HG03060 (cell line): ENCODE measurements at regions not wholly inside any gene's neighbourhood (a gene's known extent, or its start where the extent isn't known, plus 50 kb on each side); places are given as distances from the start of the nearest gene placed in this dataset.

Experiments used
- ATAC-seq: cut with Tn5 transposase; IDR thresholded peaks from one replicate; pipeline ENCODE4 v1.9.1; 2021; ENCODE audit warnings: low read depth, moderate number of reproducible peaks; ENCODE audit not compliant: unreplicated experiment

GRCh38 chr16:56094231-56094630, 97.1 kb upstream of the GNAO1 start:
- no peak for ATAC-seq

DNA sequence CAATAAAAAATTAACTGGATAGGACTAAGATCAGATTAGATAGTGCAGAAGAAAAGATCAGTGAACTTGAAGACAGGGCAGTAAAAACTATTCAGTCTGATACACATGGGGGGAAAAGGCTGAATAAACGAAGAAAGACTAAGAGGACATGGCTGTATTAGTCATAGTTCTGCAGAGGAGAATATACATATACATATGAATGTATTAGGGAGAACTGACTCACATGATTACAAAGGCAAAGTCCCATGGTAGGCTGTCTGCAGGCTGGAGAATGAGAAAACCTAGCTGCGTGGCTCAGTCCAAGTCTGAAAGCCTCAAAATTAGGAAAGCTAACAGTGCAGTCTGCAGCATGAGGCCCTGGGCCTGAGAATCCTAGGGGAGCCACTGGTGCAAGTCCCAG, 98.2 kb upstream of the GNAO1 start:
- ATAC-seq = no peak

- no peak for ATAC-seq
Observed at GRCh38 chr16:56090076-56090475, 101.2 kb upstream of the GNAO1 start.

DNA sequence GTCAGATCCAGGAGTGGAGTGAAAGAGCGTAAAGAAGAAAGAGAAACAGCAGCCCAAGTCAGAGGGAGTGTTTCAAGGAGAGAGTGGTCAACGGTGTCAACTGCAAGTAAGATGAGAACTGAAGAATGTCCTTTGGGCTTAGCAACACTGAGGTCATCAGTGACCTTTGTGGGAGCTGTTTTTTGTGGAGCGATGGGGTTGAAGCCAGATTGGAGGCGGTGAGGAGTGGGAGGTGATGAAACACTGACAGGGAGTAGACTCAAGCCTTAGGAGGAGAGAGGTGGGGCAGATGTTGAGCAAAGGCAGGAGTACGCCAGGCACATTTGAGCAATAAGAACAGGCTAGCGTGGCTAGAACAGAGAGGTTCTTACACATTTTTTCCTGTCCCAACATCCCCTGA, 103.7 kb upstream of the GNAO1 start:
- ATAC-seq = no peak

DNA sequence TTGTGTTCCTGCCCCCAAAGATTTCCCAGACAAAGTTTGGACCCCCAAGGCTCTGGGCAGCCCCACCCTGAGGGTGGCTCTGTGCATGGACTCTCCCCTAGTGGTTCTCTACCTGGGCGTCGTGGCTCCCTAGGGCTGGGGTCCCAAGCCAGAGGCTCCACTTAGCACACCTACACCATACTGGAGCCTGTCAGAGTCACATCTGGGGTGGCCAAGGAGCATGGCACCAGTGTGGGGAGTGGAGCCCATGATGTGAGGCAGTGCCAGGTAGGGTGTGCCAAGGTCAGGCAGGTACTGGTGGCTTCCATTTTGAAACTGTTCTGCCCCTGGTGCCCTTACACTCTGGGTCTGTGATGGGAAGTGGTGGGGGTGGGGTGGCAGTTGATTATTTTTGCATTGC, 109.9 kb upstream of the GNAO1 start:
- ATAC-seq = no peak

DNA sequence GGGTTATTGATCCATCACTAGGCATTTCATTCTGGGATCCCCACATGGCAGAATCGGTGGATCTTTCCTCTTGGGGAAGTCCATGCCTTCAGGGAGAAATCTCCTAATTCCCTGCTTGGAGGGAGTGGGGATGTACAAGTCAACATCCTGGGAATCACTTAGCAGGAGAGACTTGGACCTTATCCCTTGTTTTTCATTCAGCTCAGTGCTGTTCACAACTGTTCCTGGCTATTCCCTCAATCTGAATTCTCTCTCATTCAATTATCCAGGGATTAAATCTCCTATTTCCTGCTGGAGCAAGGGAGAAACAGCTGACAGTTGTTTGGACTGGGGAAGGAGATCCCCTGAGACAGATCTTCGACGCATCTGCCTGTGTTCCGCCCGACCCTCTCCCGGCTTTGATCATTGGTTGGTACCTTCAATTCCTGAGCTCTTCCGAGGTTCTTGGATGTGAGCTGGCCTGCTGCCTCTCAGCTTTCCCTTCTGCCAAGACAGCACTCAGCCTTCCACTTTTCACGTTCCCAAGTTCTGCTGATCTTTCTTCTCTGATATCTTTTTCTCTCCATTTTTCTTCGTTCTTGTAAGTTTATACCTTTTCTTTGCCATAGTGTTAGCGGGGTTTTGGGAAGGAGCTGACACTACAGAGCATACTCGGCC, 115.4 kb upstream of the GNAO1 start:
- ATAC-seq = no peak

DNA sequence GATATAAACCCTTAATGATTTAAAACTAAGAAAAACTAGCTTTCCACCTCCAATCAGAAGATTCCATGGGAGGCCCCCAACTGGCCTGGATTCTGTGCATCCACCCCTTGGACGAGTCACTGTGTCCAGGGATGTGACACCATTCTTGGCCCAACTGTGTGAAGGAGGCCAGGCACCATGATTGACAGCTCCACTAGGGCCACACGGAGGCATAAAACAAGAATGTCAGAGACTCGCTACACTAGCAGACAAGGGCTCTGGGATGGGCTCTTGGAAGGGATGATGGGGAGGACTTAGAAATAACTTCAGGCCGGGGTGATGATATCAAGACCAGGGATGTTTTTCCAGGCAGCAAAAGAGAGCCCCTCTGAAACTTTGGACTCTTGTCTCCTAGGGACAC, 117.8 kb upstream of the GNAO1 start:
- no peak for ATAC-seq

GRCh38 chr16:56072096-56072495, 119.2 kb upstream of the GNAO1 start:
- ATAC-seq = no peak

DNA sequence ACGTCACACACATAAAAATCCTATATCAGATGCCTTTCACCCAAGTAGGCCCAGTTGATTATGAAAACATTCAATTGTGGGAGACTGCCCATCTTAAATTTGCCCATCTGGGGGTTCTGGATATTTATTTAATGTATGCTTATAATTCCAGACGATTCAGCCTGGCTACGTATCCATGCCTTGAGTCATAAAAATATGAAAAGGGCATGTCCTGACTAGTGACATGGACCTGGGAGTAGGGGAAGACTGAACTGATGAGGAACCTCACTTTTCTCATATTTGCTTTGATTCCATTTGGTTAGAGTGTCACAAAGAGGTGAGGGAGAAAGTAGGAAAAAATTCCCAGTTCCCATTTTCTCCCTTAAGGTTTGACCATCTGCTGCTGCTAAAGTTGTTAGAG, 122.5 kb upstream of the GNAO1 start:
- no peak for ATAC-seq

DNA sequence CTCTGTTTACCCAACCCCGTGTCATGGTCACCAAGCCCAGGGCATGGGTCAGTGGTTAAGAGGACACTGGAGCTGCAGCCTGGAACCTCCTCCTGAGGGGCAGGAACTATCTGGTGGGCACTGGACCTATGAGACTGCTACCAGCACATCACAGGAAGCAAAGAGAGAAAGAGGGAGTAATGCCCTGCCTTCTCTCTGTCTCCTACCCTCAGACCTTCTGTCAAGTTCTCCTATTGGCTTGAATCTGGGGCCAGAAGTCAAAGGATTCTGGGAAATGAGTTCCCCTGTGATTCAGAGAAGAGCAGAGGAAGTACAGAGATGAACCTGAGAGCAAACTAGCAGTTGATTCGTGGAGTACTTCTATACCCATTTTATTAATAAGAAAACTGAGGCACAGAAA, 123.0 kb upstream of the GNAO1 start:
- ATAC-seq = no peak

DNA sequence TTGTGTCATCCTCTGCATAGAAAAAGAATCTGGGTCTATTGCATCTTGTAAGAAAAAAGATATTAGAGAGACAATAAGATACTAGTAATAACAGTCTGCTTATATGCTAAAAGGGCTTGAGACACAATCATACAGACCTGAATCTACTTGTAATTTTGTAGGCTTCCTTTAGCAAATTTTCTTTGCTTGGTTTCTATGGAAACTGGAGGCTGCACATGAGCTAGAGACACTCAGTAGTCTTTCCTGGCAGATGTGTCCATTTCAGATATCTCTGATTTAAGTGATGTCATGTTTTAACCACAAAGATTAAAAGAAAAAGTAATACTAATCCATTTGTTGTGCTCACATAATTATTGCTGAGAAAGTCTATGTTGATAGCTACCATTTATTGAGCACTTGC, 123.9 kb upstream of the GNAO1 start:
- ATAC-seq = no peak

- no peak for ATAC-seq
Observed at GRCh38 chr16:56066617-56067016, 124.7 kb upstream of the GNAO1 start.

DNA sequence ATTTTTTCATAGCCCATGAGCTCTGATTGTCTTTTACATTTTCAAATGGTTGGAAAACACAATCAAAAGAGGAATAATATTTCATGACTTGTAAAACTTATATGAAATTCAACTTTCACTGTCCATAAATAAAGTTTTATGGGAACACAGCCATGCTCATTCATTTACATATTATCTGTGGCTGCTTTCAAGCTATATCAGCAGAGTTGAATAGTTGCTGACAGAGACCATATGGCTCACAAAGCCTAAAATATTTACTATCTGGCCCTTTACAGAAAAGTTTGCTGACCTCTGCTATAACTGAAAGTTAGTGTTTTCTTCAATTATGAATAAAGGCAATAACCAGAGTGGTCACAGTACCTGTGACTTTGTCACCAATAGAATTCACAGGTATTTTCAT, 128.2 kb upstream of the GNAO1 start:
- ATAC-seq = no peak

- ATAC-seq = no peak
Observed at GRCh38 chr16:56057151-56057550, 134.1 kb upstream of the GNAO1 start.

- ATAC-seq = no peak
Observed at GRCh38 chr16:56050916-56051315, 140.4 kb upstream of the GNAO1 start.

DNA sequence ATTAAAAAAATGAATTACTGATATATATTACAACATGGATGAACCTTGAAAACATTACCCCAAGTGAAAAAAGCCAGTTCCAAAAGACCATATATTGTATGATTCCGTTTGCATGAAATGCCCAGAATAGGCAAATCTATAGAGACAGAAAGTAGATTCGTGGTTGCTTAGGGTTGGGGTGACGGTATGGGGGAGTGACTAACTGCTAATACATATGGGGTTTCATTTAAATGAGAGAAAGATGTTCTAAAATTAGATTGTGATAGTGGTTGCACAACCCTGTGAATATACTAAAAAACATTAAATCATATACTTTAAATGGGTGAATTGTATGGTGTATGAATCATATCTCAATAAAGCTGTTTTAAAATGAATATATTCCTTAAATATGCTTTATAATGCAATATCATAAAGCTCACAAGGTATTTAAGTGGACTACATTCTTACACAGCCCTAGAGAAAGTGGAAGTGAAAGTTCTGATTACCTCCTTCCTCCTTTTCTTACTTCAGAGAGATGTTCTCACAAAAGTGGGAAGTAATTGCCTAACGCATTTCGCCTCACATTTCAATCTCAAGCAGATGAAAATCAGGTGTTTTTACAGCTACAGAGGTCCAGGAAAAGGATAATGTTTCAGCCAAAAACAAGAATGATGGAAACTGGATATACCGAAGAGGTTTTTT, 142.7 kb upstream of the GNAO1 start:
- ATAC-seq = peak; percentile 93

DNA sequence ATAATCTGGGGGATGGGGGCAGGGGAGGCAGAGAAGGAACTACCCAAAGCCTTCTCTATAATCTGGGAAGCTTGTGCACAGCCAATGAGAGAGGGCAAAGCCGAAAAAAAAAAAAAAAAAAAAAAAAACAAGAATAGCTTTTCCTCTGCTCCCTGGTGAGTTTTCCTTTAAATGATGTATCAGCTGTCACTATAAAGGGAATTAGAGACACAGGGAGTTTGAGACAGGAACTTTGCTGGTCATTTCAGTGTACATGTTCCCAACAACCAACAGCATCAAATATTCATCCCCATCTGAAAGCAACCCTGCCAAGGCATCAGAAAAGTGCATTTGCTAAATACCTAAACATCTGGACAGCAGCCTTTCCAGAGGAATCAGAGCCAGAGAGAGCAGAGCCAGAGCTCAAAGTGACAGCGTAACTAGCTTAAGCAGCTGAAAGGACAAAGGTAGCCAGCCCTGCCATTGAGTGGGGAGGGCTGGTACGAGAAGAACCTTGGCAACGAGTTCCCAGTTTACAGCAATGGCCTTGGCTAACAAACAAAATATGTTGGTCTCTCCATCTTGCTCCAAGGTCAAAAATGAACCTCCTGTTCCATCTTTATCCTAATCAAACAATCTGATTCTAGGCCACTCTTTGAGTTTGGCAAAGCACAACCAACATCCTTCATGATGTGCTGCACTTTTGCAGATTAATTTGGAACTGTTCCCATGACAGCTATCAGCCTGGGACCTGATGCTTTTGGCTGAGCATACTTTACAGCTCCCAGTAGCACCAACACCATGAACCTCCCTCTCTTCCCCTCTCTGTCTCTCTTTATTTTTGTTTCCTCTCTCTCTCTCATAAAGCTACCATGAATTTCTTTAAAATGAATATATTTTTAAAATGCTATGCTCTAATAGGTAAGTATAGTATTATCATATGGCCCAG, 143.7 kb upstream of the GNAO1 start:
- no peak for ATAC-seq

DNA sequence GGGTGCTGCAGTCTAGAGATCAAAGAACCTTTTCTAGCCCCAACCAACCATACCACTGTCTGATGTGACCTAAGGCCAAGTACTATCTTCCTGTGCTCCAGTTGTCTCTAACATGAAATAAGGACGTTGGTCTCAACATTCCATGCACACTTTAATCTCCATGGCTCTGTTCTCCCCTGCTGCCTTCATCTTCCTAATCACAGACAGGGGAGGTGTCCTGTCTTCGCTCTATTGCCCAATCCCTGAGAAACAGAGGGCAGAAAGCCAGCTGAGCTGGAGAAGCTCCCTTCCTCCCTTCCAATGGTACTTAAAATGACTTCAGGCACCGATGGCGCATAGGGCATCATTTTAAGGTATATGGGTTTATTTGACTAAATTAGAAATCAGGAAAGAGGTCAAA, 148.9 kb upstream of the GNAO1 start:
- no peak for ATAC-seq

DNA sequence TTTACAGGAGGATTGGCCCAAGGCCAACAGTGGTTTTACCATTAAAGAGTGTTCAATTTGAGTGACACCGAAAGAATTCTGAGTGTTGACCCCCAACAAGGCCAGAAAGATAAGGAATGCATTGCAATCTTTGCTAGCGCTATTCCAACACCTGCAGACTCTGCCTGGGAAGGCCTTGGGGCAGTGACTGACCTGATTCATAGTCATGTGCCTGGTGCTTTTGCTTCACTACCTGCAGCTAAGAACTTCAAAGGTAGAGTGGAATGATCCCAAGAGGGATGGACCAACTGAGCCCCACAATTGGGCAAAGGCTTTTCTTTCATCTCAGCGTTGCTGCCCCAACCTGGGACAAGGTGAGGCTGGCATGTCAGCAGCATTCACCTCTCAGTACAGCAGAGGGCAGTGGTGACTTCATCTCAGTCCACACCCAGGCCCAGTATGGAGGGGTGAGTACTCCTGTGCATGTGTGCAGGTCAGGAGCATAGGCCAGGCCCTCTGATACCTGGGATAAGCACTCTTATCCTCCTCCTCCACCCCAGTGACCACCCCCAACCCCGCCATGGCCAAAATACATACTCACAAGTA, 149.6 kb upstream of the GNAO1 start:
- ATAC-seq = no peak

GRCh38 chr16:56038564-56039098, 152.7 kb upstream of the GNAO1 start:
- ATAC-seq = no peak

DNA sequence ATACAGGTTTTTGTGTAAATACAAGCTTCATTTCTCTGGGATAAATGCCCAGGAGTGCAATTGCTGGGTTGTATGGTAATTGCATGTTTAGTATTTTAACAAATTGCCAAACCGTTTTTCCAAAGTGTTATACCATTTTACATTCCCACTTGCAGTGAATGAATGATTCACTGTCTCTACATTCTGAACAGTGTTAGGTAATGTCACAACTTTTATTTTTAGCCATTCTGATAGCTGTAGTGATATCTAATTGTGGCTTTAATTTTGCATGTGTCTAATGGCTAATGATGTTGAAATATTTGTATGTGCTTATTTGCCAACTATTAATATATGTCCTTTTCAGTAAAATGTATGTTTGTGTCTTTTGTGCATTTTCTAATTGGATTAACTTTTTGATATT, 156.9 kb upstream of the CES5A start:
- ATAC-seq = no peak
